K562 (cell line): ENCODE measurements at regions not wholly inside any gene's neighbourhood (a gene's known extent, or its start where the extent isn't known, plus 50 kb on each side); places are given as distances from the start of the nearest gene placed in this dataset.

ENCODE experiments used
- HMG20A ChIP-seq: fragments of 450-650 bp; formaldehyde crosslinking; conservative IDR thresholded peaks from 2 replicates; pipeline ENCODE4 v1.4.0; 2020; ENCODE audit warnings: mild to moderate bottlenecking, mixed read lengths
- SMARCA4 ChIP-seq: fragments of 450-650 bp; IDR thresholded peaks from 2 replicates; pipeline ENCODE4 v1.6.1; 2016
- ZBTB17 ChIP-seq: fragments of 450-650 bp; formaldehyde crosslinking; IDR thresholded peaks from 2 replicates; pipeline ENCODE4 v1.4.0; 2020; ENCODE audit warnings: mild to moderate bottlenecking
- TF ChIP-seq, protein P1 (sequence below): fragments of 450-650 bp; IDR thresholded peaks from 2 replicates; pipeline ENCODE4 v1.6.1; 2016; ENCODE audit warnings: low read depth

DNA sequence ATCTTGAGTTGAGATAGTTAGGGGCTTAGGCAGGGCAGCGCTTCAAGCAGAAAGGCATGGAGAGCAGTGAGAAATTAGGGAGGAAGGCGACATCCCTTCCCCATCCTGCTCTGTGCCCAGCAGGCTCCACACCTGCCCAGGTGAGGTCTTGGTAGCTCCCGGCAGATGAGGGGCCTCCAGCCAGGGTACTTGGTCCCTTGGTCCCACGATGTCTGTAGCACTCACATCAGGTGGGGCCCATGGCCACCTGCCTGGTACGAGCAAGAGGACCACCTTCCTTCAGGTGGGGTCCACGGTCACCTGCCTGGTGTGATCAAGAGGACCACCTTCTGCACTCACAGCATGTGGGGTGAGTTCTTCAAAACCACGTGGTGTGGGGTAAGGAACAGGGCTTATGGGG is 91.2 kb downstream of the GALR1 start (continued):
- TF ChIP-seq, protein P1, sequence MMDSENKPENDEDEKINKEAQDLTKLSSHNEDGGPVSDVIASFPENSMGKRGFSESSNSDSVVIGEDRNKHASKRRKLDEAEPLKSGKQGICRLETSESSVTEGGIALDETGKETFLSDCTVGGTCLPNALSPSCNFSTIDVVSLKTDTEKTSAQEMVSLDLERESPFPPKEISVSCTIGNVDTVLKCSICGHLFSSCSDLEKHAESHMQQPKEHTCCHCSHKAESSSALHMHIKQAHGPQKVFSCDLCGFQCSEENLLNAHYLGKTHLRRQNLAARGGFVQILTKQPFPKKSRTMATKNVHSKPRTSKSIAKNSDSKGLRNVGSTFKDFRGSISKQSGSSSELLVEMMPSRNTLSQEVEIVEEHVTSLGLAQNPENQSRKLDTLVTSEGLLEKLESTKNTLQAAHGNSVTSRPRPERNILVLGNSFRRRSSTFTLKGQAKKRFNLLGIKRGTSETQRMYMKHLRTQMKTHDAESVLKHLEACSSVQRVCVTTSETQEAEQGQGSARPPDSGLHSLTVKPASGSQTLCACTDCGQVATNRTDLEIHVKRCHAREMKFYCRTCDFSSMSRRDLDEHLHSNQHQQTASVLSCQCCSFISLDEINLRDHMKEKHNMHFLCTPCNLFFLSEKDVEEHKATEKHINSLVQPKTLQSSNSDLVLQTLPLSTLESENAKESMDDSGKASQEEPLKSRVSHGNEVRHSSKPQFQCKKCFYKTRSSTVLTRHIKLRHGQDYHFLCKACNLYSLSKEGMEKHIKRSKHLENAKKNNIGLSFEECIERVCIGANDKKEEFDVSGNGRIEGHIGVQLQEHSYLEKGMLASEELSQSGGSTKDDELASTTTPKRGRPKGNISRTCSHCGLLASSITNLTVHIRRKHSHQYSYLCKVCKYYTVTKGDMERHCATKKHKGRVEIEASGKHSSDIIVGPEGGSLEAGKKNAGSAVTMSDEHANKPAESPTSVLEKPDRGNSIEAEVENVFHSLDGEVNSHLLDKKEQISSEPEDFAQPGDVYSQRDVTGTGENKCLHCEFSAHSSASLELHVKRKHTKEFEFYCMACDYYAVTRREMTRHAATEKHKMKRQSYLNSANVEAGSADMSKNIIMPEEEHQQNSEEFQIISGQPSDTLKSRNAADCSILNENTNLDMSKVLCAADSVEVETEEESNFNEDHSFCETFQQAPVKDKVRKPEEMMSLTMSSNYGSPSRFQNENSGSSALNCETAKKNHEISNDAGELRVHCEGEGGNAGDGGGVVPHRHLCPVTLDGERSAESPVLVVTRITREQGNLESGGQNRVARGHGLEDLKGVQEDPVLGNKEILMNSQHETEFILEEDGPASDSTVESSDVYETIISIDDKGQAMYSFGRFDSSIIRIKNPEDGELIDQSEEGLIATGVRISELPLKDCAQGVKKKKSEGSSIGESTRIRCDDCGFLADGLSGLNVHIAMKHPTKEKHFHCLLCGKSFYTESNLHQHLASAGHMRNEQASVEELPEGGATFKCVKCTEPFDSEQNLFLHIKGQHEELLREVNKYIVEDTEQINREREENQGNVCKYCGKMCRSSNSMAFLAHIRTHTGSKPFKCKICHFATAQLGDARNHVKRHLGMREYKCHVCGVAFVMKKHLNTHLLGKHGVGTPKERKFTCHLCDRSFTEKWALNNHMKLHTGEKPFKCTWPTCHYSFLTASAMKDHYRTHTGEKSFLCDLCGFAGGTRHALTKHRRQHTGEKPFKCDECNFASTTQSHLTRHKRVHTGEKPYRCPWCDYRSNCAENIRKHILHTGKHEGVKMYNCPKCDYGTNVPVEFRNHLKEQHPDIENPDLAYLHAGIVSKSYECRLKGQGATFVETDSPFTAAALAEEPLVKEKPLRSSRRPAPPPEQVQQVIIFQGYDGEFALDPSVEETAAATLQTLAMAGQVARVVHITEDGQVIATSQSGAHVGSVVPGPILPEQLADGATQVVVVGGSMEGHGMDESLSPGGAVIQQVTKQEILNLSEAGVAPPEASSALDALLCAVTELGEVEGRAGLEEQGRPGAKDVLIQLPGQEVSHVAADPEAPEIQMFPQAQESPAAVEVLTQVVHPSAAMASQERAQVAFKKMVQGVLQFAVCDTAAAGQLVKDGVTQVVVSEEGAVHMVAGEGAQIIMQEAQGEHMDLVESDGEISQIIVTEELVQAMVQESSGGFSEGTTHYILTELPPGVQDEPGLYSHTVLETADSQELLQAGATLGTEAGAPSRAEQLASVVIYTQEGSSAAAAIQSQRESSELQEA, result no peak
- TF ChIP-seq HMG20A (CRISPR knock-in tag) (no peak), SMARCA4 (no peak), ZBTB17 (CRISPR knock-in tag) (no peak)
